GM18517 (cell line): ENCODE measurements at regions not wholly inside any gene's neighbourhood (a gene's known extent, or its start where the extent isn't known, plus 50 kb on each side); places are given as distances from the start of the nearest gene placed in this dataset.

ENCODE experiments used
- ATAC-seq: cut with Tn5 transposase; IDR thresholded peaks from one replicate; pipeline ENCODE4 v1.9.1; 2021; ENCODE audit warnings: mild to moderate bottlenecking, moderate library complexity; ENCODE audit not compliant: unreplicated experiment

DNA sequence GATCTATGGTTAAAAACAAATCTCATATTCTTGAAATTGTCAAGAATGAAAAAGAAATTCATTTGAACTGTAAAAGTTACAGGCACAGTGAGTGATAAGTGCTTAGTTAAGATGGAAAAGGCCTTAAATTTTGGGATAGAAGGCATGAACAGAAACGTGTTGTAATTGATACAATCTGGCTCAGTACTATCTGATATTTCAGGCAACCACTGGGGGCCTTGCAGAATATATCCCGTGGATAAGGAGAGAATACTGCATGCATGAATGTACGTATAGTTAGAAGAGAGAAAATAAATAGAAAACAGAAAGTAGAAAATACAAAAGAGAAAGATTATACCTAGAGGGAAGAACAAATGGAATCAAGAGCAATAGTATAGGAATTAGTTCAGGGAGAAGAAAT, 741.4 kb upstream of the CCDC54 start:
- ATAC-seq, result no peak

GRCh38 chr3:106640353-106640752, 736.9 kb upstream of the CCDC54 start:
- ATAC-seq, result no peak

GRCh38 chr3:106642161-106642560, 735.1 kb upstream of the CCDC54 start:
- no peak for ATAC-seq

DNA sequence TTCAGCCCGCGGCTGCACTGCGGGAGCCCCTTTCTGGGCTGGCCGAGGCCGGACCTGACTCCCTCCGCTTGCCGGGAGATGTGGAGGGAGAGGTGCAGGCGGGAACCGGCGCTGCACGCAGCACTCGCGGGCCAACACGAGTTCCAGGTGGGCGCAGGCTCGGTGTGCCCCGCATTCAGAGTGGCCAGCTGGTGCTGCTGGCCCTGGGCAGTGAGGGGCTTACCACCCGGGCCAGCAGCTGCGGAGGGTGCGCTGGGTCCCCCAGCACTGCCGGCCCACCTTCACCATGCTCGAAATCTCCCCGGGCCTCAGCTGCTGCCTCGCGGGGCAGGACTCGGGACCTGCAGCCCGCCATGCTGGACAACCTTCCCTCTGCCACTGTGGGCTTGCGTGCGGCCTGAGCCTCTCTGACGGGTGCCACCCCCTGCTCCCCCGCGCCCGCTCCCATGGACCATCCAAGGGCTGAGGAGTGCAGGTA, 733.5 kb upstream of the CCDC54 start:
- ATAC-seq, result no peak

GRCh38 chr3:106673926-106674569, 703.2 kb upstream of the CCDC54 start:
- ATAC-seq, result no peak

- no peak for ATAC-seq
Measured at GRCh38 chr3:106675451-106675850, 701.8 kb upstream of the CCDC54 start.

DNA sequence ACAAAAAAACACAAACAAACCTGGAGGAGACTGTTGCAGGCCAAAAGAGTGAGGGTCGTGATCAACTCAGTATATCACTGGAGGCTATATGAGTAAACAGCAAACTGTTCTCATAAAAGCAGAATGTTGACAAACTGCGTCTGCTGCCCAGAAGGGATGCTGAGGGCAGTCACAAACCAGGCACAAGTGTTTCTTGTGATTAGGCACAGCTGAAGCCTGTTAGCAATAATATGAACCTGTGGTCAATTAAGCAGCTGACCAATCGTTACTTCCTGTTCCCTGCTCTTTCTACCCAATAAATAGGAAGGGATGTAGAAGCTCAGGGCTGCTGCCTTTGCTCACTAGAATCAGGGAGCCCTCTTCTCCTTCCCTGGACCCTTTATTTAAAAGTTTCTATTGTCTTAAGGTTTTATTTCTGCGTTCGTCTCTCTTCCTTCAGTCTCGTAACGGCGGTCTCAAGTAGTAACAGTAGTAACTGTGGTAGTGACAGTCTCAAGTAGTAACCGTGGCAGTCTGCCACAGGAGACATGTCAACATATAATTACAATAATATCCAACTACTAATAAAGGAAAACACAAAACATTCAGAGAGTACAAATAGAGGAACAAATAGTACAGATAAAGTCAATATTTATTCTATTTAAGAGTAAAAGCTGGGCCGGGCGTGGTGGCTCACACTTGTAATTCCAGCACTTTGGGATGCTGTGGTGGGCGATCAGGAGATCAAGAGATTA, 698.4 kb upstream of the CCDC54 start:
- ATAC-seq, result no peak

GRCh38 chr3:106683953-106684620, 693.2 kb upstream of the CCDC54 start:
- ATAC-seq, result no peak

- no peak for ATAC-seq
Measured at GRCh38 chr3:106685745-106686144, 691.5 kb upstream of the CCDC54 start.

DNA sequence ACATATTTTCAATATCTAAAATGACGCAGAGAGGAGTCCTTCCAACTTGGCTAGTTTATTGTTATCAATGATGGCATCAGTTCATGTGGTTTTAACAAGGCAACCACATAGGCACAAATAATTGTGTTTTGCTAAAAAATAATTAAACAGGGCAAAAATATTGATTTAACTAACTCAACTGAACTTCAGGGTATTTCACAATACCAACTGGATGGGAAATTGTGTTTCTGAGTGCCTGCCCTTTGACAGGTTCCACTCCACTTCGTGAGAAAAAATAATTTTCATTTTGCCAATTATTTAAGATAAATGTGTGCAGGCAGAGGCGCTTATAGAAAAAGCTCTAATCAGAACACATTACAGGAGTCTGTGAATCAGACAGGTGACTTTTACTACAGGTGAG, 689.3 kb upstream of the CCDC54 start:
- ATAC-seq, result no peak

GRCh38 chr3:106688464-106688863, 688.8 kb upstream of the CCDC54 start:
- ATAC-seq, result no peak

DNA sequence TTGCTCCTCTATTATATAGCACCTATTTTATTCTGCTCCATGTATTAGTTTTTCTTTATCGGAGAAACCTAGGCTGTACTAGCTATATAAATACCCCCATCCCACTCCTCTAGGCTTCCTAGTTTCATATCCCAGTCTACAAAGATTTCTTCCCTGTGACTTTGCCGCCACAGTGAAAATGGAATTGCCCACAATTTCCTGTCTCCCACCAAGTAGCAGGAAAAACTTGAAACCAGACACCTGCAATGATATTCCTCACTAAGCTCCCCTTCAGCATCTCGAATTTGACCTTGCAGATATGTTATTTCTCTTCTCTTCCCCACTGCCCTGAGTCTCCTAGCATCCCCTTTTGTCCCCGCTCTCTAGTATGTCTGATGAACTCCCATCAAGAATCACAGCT, 685.8 kb upstream of the CCDC54 start:
- no peak for ATAC-seq

- ATAC-seq, result no peak
Measured at GRCh38 chr3:106692624-106693023, 684.6 kb upstream of the CCDC54 start.

DNA sequence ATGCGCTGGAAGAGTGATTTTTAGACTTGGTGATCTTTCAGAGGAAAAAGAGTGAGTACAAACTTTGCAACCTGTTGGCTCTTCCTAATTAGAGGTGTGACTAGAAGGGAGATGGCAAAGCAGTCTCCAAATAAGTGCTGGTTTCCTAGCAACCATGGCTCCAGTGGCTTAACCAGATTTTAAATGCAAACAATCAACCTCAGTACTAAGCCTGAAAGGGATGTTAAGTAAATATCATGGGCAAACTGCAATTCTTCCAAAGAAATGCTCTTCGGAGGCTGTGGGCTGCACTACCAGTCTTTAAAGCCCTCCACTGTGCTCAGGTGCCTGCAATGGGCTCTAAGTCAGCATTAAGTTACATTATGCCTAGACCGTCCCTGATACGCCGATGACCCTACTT, 678.1 kb upstream of the CCDC54 start:
- ATAC-seq, result no peak

DNA sequence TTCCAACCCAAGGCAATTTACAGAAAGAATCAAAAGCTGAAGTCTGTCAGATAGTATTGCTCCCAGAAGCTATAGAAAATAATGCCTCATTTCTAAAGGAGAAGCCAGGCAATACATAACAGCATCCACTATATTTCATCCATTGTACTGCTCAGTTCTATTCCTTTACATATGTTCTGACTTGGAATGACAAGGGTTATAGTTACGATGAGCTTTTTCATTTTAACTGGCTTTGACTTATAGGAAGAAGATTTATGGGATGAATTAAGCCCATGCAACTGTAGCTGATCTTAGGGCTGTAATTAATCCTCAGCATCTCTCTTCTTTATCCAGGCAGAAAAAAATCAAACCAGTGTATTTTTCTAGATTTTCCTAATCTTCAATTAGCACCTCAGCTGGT, 676.3 kb upstream of the CCDC54 start:
- ATAC-seq, result no peak

DNA sequence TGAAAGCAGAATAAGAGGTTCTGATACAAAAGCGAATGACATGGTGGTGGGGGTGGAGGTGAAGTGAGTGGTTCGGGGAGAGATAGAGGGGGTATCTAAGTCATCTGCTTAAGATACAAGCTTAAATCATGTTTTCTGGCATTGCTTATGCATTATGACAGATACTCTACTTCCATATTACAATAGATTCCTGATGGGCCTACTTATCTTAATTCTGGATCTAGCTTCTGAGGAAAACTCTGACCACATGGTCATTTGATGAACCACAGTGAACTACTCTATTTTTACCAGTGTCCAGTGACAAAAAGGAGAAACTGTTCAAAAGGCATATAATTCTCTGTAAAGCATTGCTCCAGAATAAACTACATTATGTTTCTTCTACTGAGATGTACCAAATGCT, 673.7 kb upstream of the CCDC54 start:
- no peak for ATAC-seq

- no peak for ATAC-seq
Measured at GRCh38 chr3:106707347-106707746, 669.9 kb upstream of the CCDC54 start.

DNA sequence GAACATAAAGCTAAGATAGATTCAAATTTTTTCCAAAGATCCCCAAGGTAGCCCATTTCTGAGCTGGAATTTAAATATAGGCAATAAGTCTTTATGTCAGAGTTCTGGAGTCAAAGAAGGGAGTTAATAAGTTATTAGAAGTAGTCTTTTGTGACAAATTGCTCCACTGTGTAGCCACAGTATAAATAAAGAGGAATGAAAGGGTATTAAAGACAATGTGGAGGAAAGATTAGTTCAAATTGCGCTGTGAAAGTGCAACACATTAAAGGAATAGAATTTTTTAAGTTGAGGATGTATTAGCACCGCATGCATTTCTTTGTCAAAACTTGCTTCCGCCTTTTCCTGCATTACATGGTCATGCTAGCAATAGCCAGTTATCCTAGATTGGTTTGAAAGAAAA, 666.6 kb upstream of the CCDC54 start:
- no peak for ATAC-seq

DNA sequence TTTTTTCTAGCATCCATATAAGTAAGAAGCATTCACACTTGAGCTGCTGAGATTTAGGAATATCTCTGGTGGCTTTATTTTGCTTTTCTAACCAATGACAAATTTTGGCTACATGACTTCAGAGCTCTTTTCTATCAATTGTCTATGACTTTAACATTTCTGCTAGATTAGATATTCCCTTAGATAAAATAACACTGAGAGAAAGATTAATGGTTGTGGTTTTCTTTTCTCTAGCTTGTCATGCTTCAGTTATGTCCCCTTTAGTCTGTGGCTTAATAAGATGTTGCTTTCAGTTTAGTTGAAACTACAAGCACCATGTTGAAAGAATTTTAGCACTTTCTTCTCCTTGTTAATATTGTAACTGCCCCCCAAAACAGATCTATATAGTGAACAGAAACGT, 665.6 kb upstream of the CCDC54 start:
- no peak for ATAC-seq

GRCh38 chr3:106714400-106714799, 662.8 kb upstream of the CCDC54 start:
- ATAC-seq, result no peak

DNA sequence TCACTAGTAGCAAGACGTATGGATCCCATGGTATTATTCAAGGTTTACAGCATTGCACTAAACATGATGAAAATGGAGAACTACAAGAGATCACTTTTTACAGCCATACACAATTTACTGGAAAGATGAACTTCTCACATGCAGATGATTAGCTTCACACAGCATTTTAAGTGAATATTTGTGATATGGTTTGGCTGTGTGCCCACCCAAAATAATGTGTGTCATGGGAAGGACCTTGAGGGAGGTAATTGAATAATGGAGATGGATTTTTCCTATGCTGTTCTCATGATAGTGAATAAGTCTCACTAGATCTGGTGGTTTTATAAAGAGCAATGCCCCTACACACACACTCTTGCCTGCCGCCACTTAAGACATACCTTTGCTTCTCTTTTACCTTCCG, 662.0 kb upstream of the CCDC54 start:
- no peak for ATAC-seq

DNA sequence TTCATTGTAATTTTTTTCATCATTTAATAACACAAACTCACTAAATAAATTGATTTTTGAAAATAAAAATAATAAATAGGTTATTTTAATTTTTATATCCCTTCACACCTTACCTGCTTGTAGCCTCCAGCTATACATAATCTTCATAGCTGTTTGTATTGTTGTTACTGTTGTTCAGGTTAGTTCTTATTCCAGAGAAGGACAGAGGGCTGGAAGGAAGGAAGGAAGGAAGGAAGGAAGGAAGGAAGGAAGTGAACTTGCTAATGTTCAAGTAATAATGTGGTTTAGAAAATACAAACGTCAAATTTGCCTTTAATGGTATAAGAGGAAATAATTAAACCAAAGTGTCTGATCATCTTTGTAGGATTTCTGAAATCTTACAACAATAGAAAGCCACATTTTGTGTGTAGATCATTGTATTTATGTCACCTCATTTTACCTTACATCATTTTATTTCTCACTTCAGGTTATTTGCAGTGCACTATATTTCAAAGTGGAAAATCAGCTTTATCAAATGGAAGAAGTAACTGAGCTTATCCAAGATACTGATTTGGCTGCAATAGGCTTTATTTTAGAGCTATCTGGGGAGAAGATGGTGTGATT, 660.0 kb upstream of the CCDC54 start:
- ATAC-seq, result no peak
